Karpas-422 (cell line): ENCODE measurements at regions not wholly inside any gene's neighbourhood (a gene's known extent, or its start where the extent isn't known, plus 50 kb on each side); places are given as distances from the start of the nearest gene placed in this dataset.

Source experiments
- DNase-seq: peaks from one replicate; pipeline ENCODE4 v3.0.0-alpha.2; 2015
- H2AFZ ChIP-seq: fragments of 200-600 bp; sonication (generic); 2 replicates; pipeline ENCODE4 v1.6.1; 2014; ENCODE audit warnings: antibody characterized with exemption, low read length, mixed read lengths
- H3K27ac ChIP-seq: fragments of 200-600 bp; sonication (generic); 2 replicates; pipeline ENCODE4 v1.5.1; 2014; ENCODE audit warnings: mild to moderate bottlenecking, low read length, moderate library complexity
- H3K27me3 ChIP-seq: fragments of 200-600 bp; sonication (generic); 2 replicates; pipeline ENCODE4 v1.6.1; 2014; ENCODE audit warnings: low read length, mixed read lengths
- H3K36me3 ChIP-seq: fragments of 200-600 bp; sonication (generic); 2 replicates; pipeline ENCODE4 v1.6.1; 2014; ENCODE audit warnings: low read length, mixed read lengths; ENCODE audit not compliant: insufficient read depth
- H3K4me1 ChIP-seq: fragments of 200-600 bp; sonication (generic); 2 replicates; pipeline ENCODE4 v1.6.1; 2014; ENCODE audit warnings: mild to moderate bottlenecking, low read length, mixed read lengths
- H3K4me2 ChIP-seq: fragments of 200-600 bp; sonication (generic); 2 replicates; pipeline ENCODE4 v1.6.1; 2014; ENCODE audit warnings: low read length, low read depth, mild to moderate bottlenecking; ENCODE audit not compliant: poor library complexity, severe bottlenecking
- H3K4me3 ChIP-seq: fragments of 200-600 bp; sonication (generic); 2 replicates; pipeline ENCODE4 v1.5.1; 2014; ENCODE audit warnings: mild to moderate bottlenecking, antibody characterized with exemption, low read length, mixed read lengths
- H3K79me2 ChIP-seq: fragments of 200-600 bp; sonication (generic); 2 replicates; pipeline ENCODE4 v1.6.1; 2014; ENCODE audit warnings: mild to moderate bottlenecking, low read length, mixed read lengths
- H3K9ac ChIP-seq: fragments of 200-600 bp; sonication (generic); 2 replicates; pipeline ENCODE4 v1.6.0; 2014; ENCODE audit warnings: low read length
- H3K9me2 ChIP-seq: fragments of 200-600 bp; sonication (generic), shearing (Covaris generic); replicated peaks from 2 replicates; pipeline ENCODE4 v1.6.0; 2014; ENCODE audit warnings: mild to moderate bottlenecking, low read length, moderate library complexity; ENCODE audit not compliant: insufficient read depth
- H3K9me3 ChIP-seq: fragments of 300-700, 200-600 bp; sonication (generic); 2 replicates; pipeline ENCODE4 v1.6.1; 2014; ENCODE audit warnings: low read length, mixed read lengths
- H4K20me1 ChIP-seq: fragments of 200-600 bp; sonication (generic); 2 replicates; pipeline ENCODE4 v1.6.1; 2014; ENCODE audit warnings: mild to moderate bottlenecking, antibody characterized with exemption, low read length, low read depth; ENCODE audit not compliant: insufficient read depth

GRCh38 chr10:130786365-130786966 is 525.1 kb downstream of the TCERG1L start:
- Histone ChIP-seq H3K27me3 (no peaks in the 10 kb centered on the region), H2AFZ (no peak overlapping the region), H4K20me1 (no peaks in the 10 kb centered on the region; the same call in 1 of the 2 replicates), H3K9me3 (peaks cover 8% of the 10 kb centered on the region; the same call in 1 of the 2 replicates), H3K27ac (no peak overlapping the region), H3K9ac (no peak overlapping the region), H3K4me1 (peaks cover 2% of the 10 kb centered on the region), H3K79me2 (no peaks in the 10 kb centered on the region), H3K4me3 (no peak overlapping the region), H3K36me3 (no peaks in the 10 kb centered on the region), H3K9me2 (no peaks in the 10 kb centered on the region), H3K4me2 (no peak overlapping the region)
- no peak for DNase-seq

- Histone ChIP-seq H4K20me1 (no peaks in the 10 kb centered on the region; the same call in 1 of the 2 replicates), H3K36me3 (no peaks in the 10 kb centered on the region), H3K4me3 (no peak overlapping the region), H3K79me2 (no peaks in the 10 kb centered on the region), H3K4me1 (no peaks in the 10 kb centered on the region), H3K9me2 (no peaks in the 10 kb centered on the region), H2AFZ (no peak overlapping the region), H3K4me2 (no peak overlapping the region), H3K9me3 (peaks cover 8% of the 10 kb centered on the region; the same call in 1 of the 2 replicates), H3K27me3 (no peaks in the 10 kb centered on the region), H3K9ac (no peak overlapping the region), H3K27ac (no peak overlapping the region)
- no peak for DNase-seq
These were observed 524.3 kb downstream of the TCERG1L start for GRCh38 chr10:130787243-130787642.

GRCh38 chr10:130787821-130788220 is 523.7 kb downstream of the TCERG1L start:
- Histone ChIP-seq H3K27me3 (no peaks in the 10 kb centered on the region), H3K36me3 (no peaks in the 10 kb centered on the region), H3K9me2 (no peaks in the 10 kb centered on the region), H4K20me1 (no peaks in the 10 kb centered on the region; the same call in 1 of the 2 replicates), H3K79me2 (no peaks in the 10 kb centered on the region), H3K4me2 (no peak overlapping the region), H3K4me1 (no peaks in the 10 kb centered on the region), H3K9ac (no peak overlapping the region), H2AFZ (no peak overlapping the region), H3K27ac (no peak overlapping the region), H3K9me3 (peaks cover 8% of the 10 kb centered on the region; the same call in 1 of the 2 replicates), H3K4me3 (no peak overlapping the region)
- peak; percentile 22 for DNase-seq

GRCh38 chr10:130790339-130790738 is 521.2 kb downstream of the TCERG1L start:
- H4K20me1 ChIP-seq, result no peaks in the 10 kb centered on the region
- DNase-seq, result no peak

GRCh38 chr10:130792096-130792845 is 519.2 kb downstream of the TCERG1L start:
- no peak overlapping the region for H2AFZ ChIP-seq
- no peak overlapping the region for H3K4me3 ChIP-seq
- no peak overlapping the region for H3K9ac ChIP-seq
- no peak overlapping the region for H3K27ac ChIP-seq
- H4K20me1 ChIP-seq, result no peaks in the 10 kb centered on the region
- H3K36me3 ChIP-seq, result no peaks in the 10 kb centered on the region
- H3K79me2 ChIP-seq, result no peaks in the 10 kb centered on the region
- H3K9me3 ChIP-seq, result peaks cover 8% of the 10 kb centered on the region; the same call in 1 of the 2 replicates
- no peaks in the 10 kb centered on the region for H3K9me2 ChIP-seq
- DNase-seq, result no peak
- no peaks in the 10 kb centered on the region for H3K27me3 ChIP-seq
- H3K4me2 ChIP-seq, result no peak overlapping the region
- no peaks in the 10 kb centered on the region for H3K4me1 ChIP-seq

More at GRCh38 chr10:130790339-130790738, 521.2 kb downstream of the TCERG1L start:
- H3K9ac ChIP-seq, result no peak overlapping the region
- H3K4me2 ChIP-seq, result no peak overlapping the region
- no peaks in the 10 kb centered on the region for H3K9me2 ChIP-seq
- H2AFZ ChIP-seq, result no peak overlapping the region
- peaks cover 8% of the 10 kb centered on the region; the same call in 1 of the 2 replicates for H3K9me3 ChIP-seq
- no peaks in the 10 kb centered on the region for H3K36me3 ChIP-seq
- H3K27ac ChIP-seq, result no peak overlapping the region
- no peaks in the 10 kb centered on the region for H3K4me1 ChIP-seq
- no peak overlapping the region for H3K4me3 ChIP-seq
- H3K79me2 ChIP-seq, result no peaks in the 10 kb centered on the region
- H3K27me3 ChIP-seq, result no peaks in the 10 kb centered on the region

GRCh38 chr10:130795819-130796218 is 515.7 kb downstream of the TCERG1L start:
- DNase-seq, result no peak
- Histone ChIP-seq H3K9me2 (no peaks in the 10 kb centered on the region), H3K4me2 (no peak overlapping the region), H3K79me2 (no peaks in the 10 kb centered on the region), H3K4me3 (no peak overlapping the region), H2AFZ (no peak overlapping the region), H3K4me1 (no peaks in the 10 kb centered on the region), H3K9ac (no peak overlapping the region), H3K27me3 (no peaks in the 10 kb centered on the region), H4K20me1 (no peaks in the 10 kb centered on the region), H3K9me3 (peaks cover 3% of the 10 kb centered on the region; the same call in 1 of the 2 replicates), H3K27ac (no peak overlapping the region), H3K36me3 (no peaks in the 10 kb centered on the region)

GRCh38 chr10:130799532-130799931 is 512.0 kb downstream of the TCERG1L start:
- Histone ChIP-seq H2AFZ (no peak overlapping the region), H3K9me2 (no peaks in the 10 kb centered on the region), H3K9ac (no peak overlapping the region), H3K27ac (no peak overlapping the region), H3K36me3 (no peaks in the 10 kb centered on the region), H3K27me3 (no peaks in the 10 kb centered on the region), H3K4me1 (no peaks in the 10 kb centered on the region), H3K79me2 (no peaks in the 10 kb centered on the region), H3K4me2 (no peak overlapping the region), H3K4me3 (no peak overlapping the region), H4K20me1 (no peaks in the 10 kb centered on the region), H3K9me3 (no peaks in the 10 kb centered on the region)
- DNase-seq, result no peak

GRCh38 chr10:130800281-130800680 is 511.2 kb downstream of the TCERG1L start:
- Histone ChIP-seq H2AFZ (no peak overlapping the region), H3K36me3 (no peaks in the 10 kb centered on the region)

More at GRCh38 chr10:130800281-130800680, 511.2 kb downstream of the TCERG1L start:
- H3K4me3 ChIP-seq, result no peak overlapping the region
- H4K20me1 ChIP-seq, result no peaks in the 10 kb centered on the region
- no peaks in the 10 kb centered on the region for H3K79me2 ChIP-seq
- H3K9ac ChIP-seq, result no peak overlapping the region
- no peak overlapping the region for H3K27ac ChIP-seq
- no peaks in the 10 kb centered on the region for H3K27me3 ChIP-seq
- no peaks in the 10 kb centered on the region for H3K9me3 ChIP-seq
- no peak overlapping the region for H3K4me2 ChIP-seq
- no peaks in the 10 kb centered on the region for H3K4me1 ChIP-seq
- H3K9me2 ChIP-seq, result no peaks in the 10 kb centered on the region
- no peak for DNase-seq
